Cardiac fibroblast (primary cell): ENCODE measurements at regions not wholly inside any gene's neighbourhood (a gene's known extent, or its start where the extent isn't known, plus 50 kb on each side); places are given as distances from the start of the nearest gene placed in this dataset.

Source experiments
- DNase-seq, 2 donors: peaks; one replicate each; pipeline versions ENCODE4 v3.0.0 to v3.0.0-alpha.2; 2010; ENCODE audit warnings: low read depth in 2 of 2
- H3K4me3 ChIP-seq, 2 donors: replicated peaks in 1 of 2; 1 replicate in 1 of 2; 2 replicates in 1 of 2; pipeline ENCODE4 v1.5.1; 2011; ENCODE audit warnings: low read depth in 2 of 2, low read length in 2 of 2, mild to moderate bottlenecking in 2 of 2, moderate library complexity in 1 of 2
- CTCF ChIP-seq: IDR thresholded peaks from one replicate; pipeline ENCODE4 v1.5.1; 2011; ENCODE audit warnings: low read depth, mild to moderate bottlenecking, low read length, inconsistent platforms

- TF ChIP-seq CTCF, result no peak
- DNase-seq, result no peak
- H3K4me3 ChIP-seq, result no peak overlapping the region
Measured at GRCh38 chr21:21605521-21605920, 607.3 kb downstream of the NCAM2 start.

- no peak for DNase-seq
- no peak for TF ChIP-seq CTCF
- H3K4me3 ChIP-seq, result no peak overlapping the region
Measured at GRCh38 chr21:21606041-21606440, 607.8 kb downstream of the NCAM2 start.

GRCh38 chr21:21612466-21612865, 614.3 kb downstream of the NCAM2 start:
- TF ChIP-seq CTCF, result no peak
- peak; percentile 88 to 92 for DNase-seq
- no peak overlapping the region for H3K4me3 ChIP-seq

- no peak for DNase-seq
- no peak for TF ChIP-seq CTCF
- H3K4me3 ChIP-seq, result no peak overlapping the region
Measured at GRCh38 chr21:21614966-21615365, 616.8 kb downstream of the NCAM2 start.

GRCh38 chr21:21622460-21623234, 624.4 kb downstream of the NCAM2 start:
- no peak for TF ChIP-seq CTCF
- H3K4me3 ChIP-seq, result no peak overlapping the region
- DNase-seq, result no peak

- H3K4me3 ChIP-seq, result no peak overlapping the region
- no peak for TF ChIP-seq CTCF
- DNase-seq, result peak; percentile 33 to 54
Measured at GRCh38 chr21:21624674-21625073, 626.5 kb downstream of the NCAM2 start.

GRCh38 chr21:21631961-21632360, 633.8 kb downstream of the NCAM2 start:
- no peak for TF ChIP-seq CTCF
- no peak overlapping the region for H3K4me3 ChIP-seq
- peak; percentile 24 to 31 for DNase-seq
